AG09309 (cell line): ENCODE measurements at regions not wholly inside any gene's neighbourhood (a gene's known extent, or its start where the extent isn't known, plus 50 kb on each side); places are given as distances from the start of the nearest gene placed in this dataset.

Experiments used
- DNase-seq: peaks from one replicate; pipeline ENCODE4 v3.0.0-alpha.2; 2010; ENCODE audit warnings: low read depth
- H3K4me3 ChIP-seq: 2 replicates; pipeline ENCODE4 v1.5.1; 2011; ENCODE audit warnings: mild to moderate bottlenecking, low read depth, low read length, moderate library complexity; ENCODE audit not compliant: control insufficient read depth
- CTCF ChIP-seq: IDR thresholded peaks from 2 replicates; pipeline ENCODE4 v1.5.1; 2011; ENCODE audit warnings: mild to moderate bottlenecking, low read depth, low read length, inconsistent platforms; ENCODE audit not compliant: insufficient read depth, control insufficient read depth; ENCODE audit errors: missing control alignments

GRCh38 chr18:55996717-55997116 lies 408.7 kb upstream of the TCF4 start:
- H3K4me3 ChIP-seq = no peak overlapping the region
- no peak for TF ChIP-seq CTCF
- DNase-seq = no peak

- no peak for TF ChIP-seq CTCF
- no peak for DNase-seq
- no peak overlapping the region for H3K4me3 ChIP-seq
Observed at GRCh38 chr18:55990186-55990585, 402.2 kb upstream of the TCF4 start.

- no peak overlapping the region for H3K4me3 ChIP-seq
- no peak for TF ChIP-seq CTCF
- no peak for DNase-seq
Observed at GRCh38 chr18:55988537-55988936, 400.5 kb upstream of the TCF4 start.

GRCh38 chr18:55983433-55983832 lies 395.4 kb upstream of the TCF4 start:
- TF ChIP-seq CTCF = no peak

GRCh38 chr18:55982992-55983391 lies 395.0 kb upstream of the TCF4 start:
- no peak for DNase-seq
- H3K4me3 ChIP-seq = no peak overlapping the region
- no peak for TF ChIP-seq CTCF

More at GRCh38 chr18:55983433-55983832, 395.4 kb upstream of the TCF4 start:
- no peak overlapping the region for H3K4me3 ChIP-seq
- peak; percentile 45 for DNase-seq

GRCh38 chr18:55981712-55982475 lies 393.9 kb upstream of the TCF4 start:
- H3K4me3 ChIP-seq = no peak overlapping the region
- no peak for DNase-seq
- no peak for TF ChIP-seq CTCF

- DNase-seq = no peak
- H3K4me3 ChIP-seq = no peak overlapping the region
- no peak for TF ChIP-seq CTCF
Observed at GRCh38 chr18:55974521-55974920, 386.5 kb upstream of the TCF4 start.
